IPS-20b (cell line): ENCODE measurements at regions not wholly inside any gene's neighbourhood (a gene's known extent, or its start where the extent isn't known, plus 50 kb on each side); places are given as distances from the start of the nearest gene placed in this dataset.
"Not testable (repeated sequence)": the region's sequence is repeated elsewhere in the genome, so short reads cannot be mapped to it uniquely, and the experiment has no call there.

Source experiments
- H3K27ac ChIP-seq: one replicate; pipeline ENCODE4 v1.5.1; 2013; ENCODE audit warnings: low read length
- H3K27me3 ChIP-seq: 2 replicates; pipeline ENCODE4 v1.6.1; 2013; ENCODE audit warnings: mild to moderate bottlenecking, low read length, inconsistent platforms; ENCODE audit not compliant: insufficient read depth
- H3K36me3 ChIP-seq: 2 replicates; pipeline ENCODE4 v1.6.1; 2013; ENCODE audit warnings: low read depth, mild to moderate bottlenecking, inconsistent platforms, low read length, moderate library complexity; ENCODE audit not compliant: insufficient read depth
- H3K4me1 ChIP-seq: 2 replicates; pipeline ENCODE4 v1.6.1; 2013; ENCODE audit warnings: mild to moderate bottlenecking, control low read depth, inconsistent platforms, low read length, moderate library complexity; ENCODE audit not compliant: insufficient read depth
- H3K4me3 ChIP-seq: 2 replicates; pipeline ENCODE4 v1.5.1; 2013; ENCODE audit warnings: mild to moderate bottlenecking, low read length, inconsistent platforms
- H3K9ac ChIP-seq: 2 replicates; pipeline ENCODE4 v1.6.1; 2013; ENCODE audit warnings: low read depth, mild to moderate bottlenecking, inconsistent platforms, low read length, moderate library complexity
- H3K9me3 ChIP-seq: 2 replicates; pipeline ENCODE4 v1.6.1; 2013; ENCODE audit warnings: mild to moderate bottlenecking, low read depth, low read length, inconsistent platforms; ENCODE audit not compliant: insufficient read depth

DNA sequence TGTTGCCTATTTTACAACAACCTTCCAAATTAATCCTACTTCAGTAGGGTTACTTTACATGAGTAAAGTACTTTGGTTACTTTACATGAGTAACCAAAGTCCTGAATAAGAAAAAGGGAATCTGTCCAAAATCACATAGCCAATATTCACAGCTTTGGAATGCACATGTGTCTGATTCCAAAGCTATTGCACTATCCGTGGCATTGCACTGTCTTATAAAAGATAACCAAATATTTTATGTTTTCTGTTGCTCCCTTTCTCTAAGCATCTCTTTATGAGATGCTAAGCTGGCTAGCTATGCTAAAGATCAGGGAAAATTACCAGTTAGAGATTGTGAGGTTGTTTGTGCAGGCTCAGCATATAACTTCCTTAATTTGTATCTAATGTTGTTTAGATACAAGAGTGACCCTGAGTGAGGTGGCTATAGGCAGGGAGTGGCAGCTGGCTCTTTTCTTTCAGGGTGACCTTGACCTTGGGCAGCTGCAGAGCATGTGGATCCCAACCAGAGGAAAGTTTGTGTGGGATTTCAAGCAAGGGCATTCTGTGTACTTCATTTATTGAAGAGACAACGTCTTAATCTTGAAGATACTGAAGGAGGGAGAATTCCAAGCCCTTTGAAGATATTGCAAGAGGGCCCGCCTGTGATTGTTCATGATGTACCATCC is 366.1 kb upstream of the ANKRD30A start:
- no peak overlapping the region for H3K4me3 ChIP-seq
- H3K4me1 ChIP-seq: no peaks in the 10 kb centered on the region
- no peaks in the 10 kb centered on the region for H3K36me3 ChIP-seq
- no peaks in the 10 kb centered on the region for H3K9me3 ChIP-seq
- no peak overlapping the region for H3K27ac ChIP-seq
- H3K9ac ChIP-seq: no peak overlapping the region
- H3K27me3 ChIP-seq: no peaks in the 10 kb centered on the region

DNA sequence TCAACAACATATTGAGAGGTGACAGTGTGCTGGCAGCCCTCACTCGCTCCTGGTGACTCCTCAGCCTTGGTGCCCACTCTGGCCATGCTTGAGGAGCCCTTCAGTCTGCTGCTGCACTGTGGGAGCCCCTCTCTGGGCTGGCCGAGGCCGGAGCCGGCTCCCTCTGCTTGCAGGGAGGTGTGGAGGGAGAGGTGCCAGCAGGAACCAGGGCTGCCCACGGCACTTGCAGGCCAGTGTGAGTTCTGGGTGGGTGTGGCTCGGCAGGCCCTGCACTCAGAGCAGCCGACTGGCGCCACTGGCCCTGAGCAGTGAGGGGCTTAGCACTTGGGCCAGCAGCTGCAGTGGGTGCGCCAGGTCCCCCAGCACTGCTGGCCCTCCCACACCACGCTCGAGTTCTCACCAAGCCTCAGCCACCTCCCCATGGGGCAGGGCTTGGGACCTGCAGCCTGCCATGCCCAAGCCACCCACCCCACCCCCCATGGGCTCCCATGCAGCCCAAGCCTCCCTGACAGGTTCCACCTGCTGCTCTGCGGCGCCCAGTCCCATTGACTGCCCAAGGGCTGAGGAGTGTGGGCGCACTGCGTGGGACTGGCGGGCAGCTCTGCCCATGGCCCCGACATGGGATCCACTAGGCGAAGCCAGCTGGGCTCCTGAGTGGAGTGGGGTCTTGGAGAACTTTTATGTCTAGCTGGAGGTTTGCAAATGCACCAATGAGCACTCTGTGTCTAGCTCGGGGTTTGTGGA is 377.1 kb upstream of the ANKRD30A start:
- Histone ChIP-seq H3K9me3 (no peaks in the 10 kb centered on the region; the same call in 1 of the 2 replicates), H3K4me3 (no peak overlapping the region), H3K9ac (no peak overlapping the region), H3K4me1 (no peaks in the 10 kb centered on the region), H3K27ac (no peak overlapping the region), H3K27me3 (no peaks in the 10 kb centered on the region), H3K36me3 (no peaks in the 10 kb centered on the region)

DNA sequence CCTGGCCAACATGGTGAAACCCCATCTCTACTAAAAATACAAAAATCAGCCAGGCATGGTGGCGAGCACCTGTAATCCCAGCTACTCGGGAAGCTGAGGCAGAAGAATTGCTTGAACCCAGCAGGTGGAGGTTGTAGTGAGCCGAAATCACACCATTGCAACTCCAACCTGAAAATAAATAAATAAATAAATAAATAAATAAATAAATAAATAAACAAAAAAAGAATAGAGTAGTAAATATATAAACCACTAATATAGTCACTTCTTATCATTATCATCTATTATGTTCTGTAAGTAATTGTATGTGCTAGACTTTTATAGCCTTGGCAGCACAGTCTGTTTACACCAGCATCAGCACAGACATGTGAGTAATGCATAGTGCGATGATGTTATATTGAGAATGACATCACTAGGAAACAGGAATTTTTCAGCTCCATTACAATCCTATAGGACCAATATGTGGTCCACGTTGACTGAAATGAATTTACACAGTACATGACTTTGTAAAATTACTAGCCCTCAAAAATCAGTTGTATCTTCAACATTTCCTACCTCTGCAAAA is 385.4 kb upstream of the ANKRD30A start:
- no peaks in the 10 kb centered on the region for H3K27me3 ChIP-seq

DNA sequence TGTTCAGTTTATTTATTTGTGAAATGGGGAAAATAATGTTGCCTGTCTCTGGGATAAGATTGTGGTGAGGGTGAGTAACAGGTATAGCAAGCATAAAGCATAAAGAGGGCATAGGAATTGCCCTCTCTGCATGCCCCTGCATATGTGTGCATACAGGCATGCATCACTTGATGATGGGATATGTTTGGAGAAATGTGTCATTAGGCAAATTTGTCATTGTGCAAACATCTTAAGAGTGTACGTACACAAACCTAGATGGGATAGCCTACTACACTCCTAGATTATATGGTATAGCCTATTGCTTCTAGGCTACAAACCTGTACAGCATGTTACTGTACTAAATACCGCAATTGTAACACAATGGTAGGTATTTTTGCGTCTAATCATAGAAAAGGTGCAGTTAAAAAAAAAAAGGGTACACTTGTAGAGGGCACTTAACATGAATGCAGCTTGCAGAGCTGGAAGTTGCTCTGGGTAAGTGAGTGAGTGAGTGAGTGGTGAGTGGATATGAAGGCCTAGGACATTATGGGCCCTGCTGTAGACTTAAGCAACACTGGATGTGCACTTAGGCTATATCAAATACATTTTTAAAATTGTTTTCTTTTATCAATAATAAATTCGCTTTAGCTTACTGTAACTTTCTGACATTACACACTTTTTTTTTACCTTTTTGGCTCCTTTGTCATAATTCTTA is 386.5 kb upstream of the ANKRD30A start:
- Histone ChIP-seq H3K9me3 (no peaks in the 10 kb centered on the region), H3K4me1 (no peaks in the 10 kb centered on the region), H3K27ac (no peak overlapping the region), H3K36me3 (no peaks in the 10 kb centered on the region), H3K4me3 (no peak overlapping the region), H3K9ac (no peak overlapping the region), H3K27me3 (no peaks in the 10 kb centered on the region)

More for the DNA sequence above, 385.4 kb upstream of the ANKRD30A start:
- no peaks in the 10 kb centered on the region for H3K36me3 ChIP-seq
- no peaks in the 10 kb centered on the region for H3K9me3 ChIP-seq
- no peaks in the 10 kb centered on the region for H3K4me1 ChIP-seq
- H3K4me3 ChIP-seq: no peak overlapping the region
- H3K9ac ChIP-seq: no peak overlapping the region
- no peak overlapping the region for H3K27ac ChIP-seq

DNA sequence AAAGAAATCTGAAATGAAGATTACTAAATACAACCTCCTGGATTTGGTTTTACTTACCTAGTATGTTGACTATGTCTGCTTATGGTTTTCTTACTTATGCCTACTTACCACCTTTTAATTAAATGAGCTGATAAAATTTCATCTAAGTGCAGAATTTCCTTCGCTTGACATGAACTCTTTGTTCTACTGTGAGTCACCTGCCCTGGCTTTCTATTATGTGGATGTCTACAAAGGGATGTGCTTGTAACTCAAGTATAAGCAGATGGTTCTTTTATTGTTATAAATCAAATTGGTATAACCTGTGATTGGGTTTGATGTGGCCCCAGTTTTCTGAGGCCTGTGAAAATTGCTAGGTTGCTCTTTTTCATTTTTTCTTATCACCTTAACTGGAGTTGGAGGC is 389.1 kb upstream of the ANKRD30A start:
- no peak overlapping the region for H3K4me3 ChIP-seq
- no peaks in the 10 kb centered on the region for H3K9me3 ChIP-seq
- no peak overlapping the region for H3K27ac ChIP-seq
- no peak overlapping the region for H3K9ac ChIP-seq
- H3K27me3 ChIP-seq: no peaks in the 10 kb centered on the region
- H3K36me3 ChIP-seq: no peaks in the 10 kb centered on the region
- no peaks in the 10 kb centered on the region for H3K4me1 ChIP-seq

DNA sequence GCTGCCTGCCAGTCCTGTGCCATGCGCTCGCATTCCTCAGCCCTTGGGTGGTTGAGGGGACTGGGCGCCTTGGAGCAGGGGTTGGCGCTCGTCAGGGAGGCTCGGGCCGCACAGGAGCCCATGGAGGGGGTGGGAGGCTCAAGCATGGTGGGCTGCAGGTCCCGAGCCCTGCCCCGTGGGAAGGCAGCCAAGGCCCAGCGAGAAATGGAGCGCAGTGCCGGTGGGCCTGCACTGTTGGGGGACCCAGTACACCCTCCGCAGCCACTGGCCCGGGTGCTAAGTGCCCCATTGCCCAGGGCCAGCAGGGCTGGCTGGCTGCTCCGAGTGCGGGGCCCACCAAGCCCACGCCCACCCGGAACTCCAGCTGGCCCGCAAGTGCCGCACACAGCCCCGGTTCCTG is 390.8 kb upstream of the ANKRD30A start:
- not testable (repeated sequence) for H3K27ac ChIP-seq, H3K27me3 ChIP-seq, H3K4me1 ChIP-seq, H3K36me3 ChIP-seq, H3K9ac ChIP-seq, H3K4me3 ChIP-seq, H3K9me3 ChIP-seq

DNA sequence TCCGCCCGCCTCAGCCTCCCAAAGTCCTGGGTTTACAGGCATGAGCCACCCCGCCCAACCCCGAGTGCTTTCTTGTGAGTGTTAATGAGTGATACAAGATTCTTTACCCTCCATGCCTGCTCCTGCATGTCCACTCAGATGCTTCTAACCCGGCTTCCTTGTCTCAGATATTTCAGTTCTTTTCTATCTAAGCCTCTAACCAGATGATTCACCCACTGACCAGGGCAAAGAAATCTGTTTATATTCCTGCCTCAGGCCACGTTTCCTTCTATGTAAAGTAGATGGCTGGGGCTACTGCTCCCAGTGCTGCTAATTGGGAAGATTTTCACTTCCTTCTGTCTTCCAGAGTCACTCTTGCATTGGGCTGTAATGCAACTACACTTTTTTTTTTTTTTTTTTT is 395.1 kb upstream of the ANKRD30A start:
- Histone ChIP-seq H3K4me3 (no peak overlapping the region), H3K4me1 (peaks cover 4% of the 10 kb centered on the region; the same call in 1 of the 2 replicates), H3K27ac (no peak overlapping the region), H3K27me3 (no peaks in the 10 kb centered on the region), H3K36me3 (no peaks in the 10 kb centered on the region), H3K9me3 (no peaks in the 10 kb centered on the region), H3K9ac (no peak overlapping the region)

DNA sequence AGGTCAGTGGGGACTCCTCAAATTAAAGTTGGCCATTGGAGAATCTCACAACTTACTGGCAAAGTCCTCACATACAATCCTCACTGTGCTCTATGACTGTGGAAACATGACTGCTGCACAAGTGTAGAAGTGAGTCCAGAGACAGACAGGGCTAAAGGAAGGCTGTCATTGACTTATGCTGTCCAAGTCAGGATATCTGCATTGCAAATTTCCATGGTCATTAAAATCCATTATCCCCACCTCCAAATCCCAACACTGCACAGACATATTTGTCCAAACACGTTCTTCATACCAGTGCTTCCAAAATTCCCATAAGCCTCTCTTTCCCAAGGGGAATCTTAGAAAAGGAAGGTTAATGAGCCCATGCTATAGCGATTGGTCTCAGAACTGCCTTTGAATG is 396.8 kb upstream of the ANKRD30A start:
- Histone ChIP-seq H3K9me3 (no peaks in the 10 kb centered on the region), H3K4me1 (peaks cover 9% of the 10 kb centered on the region; the same call in 1 of the 2 replicates), H3K36me3 (no peaks in the 10 kb centered on the region), H3K4me3 (no peak overlapping the region), H3K27ac (no peak overlapping the region), H3K9ac (no peak overlapping the region), H3K27me3 (no peaks in the 10 kb centered on the region)

DNA sequence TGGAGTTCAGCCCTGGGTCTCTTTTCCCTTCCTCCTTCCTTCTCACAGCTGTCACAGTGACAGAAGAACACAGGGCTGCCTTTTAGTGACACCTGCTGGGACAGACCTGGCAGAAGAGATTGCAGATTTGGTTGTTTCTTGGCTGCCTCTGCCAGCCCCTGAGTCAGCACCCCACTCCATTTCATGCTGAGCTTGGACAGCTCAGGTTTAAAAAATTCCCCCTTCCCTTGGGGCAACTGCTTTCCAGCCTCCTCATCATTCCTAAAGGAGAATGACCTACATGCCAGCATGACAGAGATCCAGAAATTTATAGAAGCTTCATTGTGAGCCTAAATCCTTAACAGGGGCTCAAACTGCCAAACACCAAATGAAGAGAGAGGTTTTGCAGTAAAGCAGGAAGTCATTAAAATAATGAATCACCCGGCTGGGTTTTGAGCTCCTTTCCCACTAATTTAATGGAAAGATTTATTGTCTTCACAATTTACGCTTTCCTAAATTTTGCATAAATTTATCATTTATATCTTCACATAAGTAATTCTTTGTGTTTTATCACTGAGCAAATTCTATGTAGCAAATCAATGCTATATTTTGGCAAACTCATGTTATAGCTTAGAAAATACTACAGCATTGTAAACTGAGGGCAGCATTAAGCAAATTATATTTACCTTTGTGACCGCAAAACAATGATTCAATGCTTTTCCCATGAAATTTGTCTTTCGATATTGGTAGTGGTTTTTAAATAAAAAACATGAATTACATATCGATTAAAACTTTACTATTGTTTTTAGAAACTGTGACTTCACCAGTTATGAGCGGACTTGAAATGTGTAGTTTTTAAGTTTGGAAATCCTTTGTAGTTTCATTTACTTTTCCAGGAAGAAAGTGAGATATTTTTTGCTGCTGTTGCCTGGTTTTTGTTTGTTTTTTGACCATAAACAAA is 399.5 kb upstream of the ANKRD30A start:
- H3K4me1 ChIP-seq: peaks cover 9% of the 10 kb centered on the region; the same call in 1 of the 2 replicates
- no peak overlapping the region for H3K4me3 ChIP-seq
- H3K27me3 ChIP-seq: no peaks in the 10 kb centered on the region
- no peaks in the 10 kb centered on the region for H3K36me3 ChIP-seq
- no peak overlapping the region for H3K27ac ChIP-seq
- H3K9ac ChIP-seq: no peak overlapping the region; the same call in 1 of the 2 replicates
- no peaks in the 10 kb centered on the region for H3K9me3 ChIP-seq

DNA sequence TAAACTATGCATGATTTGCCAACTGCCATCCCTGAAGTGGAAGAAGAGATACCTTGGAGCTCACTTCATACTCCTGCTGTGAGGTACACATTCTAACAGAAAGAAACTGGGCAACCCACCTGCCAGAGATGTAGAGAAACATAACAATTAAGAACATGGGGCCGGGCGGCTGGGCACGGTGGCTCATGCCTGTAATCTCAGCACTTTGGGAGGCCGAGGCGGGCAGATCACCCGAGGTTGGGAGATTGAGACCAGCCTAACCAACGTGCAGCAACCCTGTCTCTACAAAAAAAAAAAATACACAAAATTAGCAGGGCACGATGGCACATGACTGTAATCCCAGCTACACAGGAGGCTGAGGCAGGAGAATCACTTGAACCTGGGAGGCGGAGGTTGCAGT is 402.6 kb upstream of the ANKRD30A start:
- no peak overlapping the region for H3K4me3 ChIP-seq
- H3K9ac ChIP-seq: no peak overlapping the region
- H3K36me3 ChIP-seq: no peaks in the 10 kb centered on the region
- no peak overlapping the region for H3K27ac ChIP-seq
- peaks cover 9% of the 10 kb centered on the region; the same call in 1 of the 2 replicates for H3K4me1 ChIP-seq
- H3K9me3 ChIP-seq: no peaks in the 10 kb centered on the region
- no peaks in the 10 kb centered on the region for H3K27me3 ChIP-seq

DNA sequence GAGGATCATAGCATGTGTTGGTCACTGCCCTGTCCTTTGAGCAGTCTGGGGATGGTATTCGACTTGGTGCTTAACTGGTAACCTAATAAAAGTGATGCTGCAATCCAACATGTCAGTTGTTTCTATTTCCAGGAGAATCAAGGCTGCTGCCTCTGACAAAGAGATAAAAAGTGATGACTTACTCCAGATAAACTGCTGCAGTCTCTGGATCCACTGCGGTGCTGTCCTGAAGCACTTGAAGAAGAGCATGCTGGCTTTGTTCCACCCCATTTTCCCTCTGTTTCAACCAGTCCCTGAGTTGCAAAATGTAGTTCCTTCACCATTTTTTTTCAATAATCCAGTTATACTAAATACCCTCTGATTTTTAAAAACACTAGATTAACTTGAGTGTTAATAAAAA is 403.5 kb upstream of the ANKRD30A start:
- H3K9me3 ChIP-seq: no peaks in the 10 kb centered on the region
- peaks cover 9% of the 10 kb centered on the region; the same call in 1 of the 2 replicates for H3K4me1 ChIP-seq
- no peak overlapping the region for H3K27ac ChIP-seq
- H3K4me3 ChIP-seq: no peak overlapping the region
- no peaks in the 10 kb centered on the region for H3K36me3 ChIP-seq
- H3K27me3 ChIP-seq: no peaks in the 10 kb centered on the region
- no peak overlapping the region for H3K9ac ChIP-seq
